HFF-Myc (cell line): ENCODE measurements at regions not wholly inside any gene's neighbourhood (a gene's known extent, or its start where the extent isn't known, plus 50 kb on each side); places are given as distances from the start of the nearest gene placed in this dataset.
"Not testable (repeated sequence)": the region's sequence is repeated elsewhere in the genome, so short reads cannot be mapped to it uniquely, and the experiment has no call there.

ENCODE experiments used
- DNase-seq: peaks from one replicate; pipeline ENCODE4 v3.0.0-alpha.2; 2011; ENCODE audit warnings: low read depth; ENCODE audit errors: extremely low read depth
- H3K4me3 ChIP-seq: replicated peaks from 2 replicates; pipeline ENCODE4 v1.5.1; 2011; ENCODE audit warnings: low read depth, mild to moderate bottlenecking, control low read depth, low read length
- CTCF ChIP-seq: IDR thresholded peaks from 2 replicates; pipeline ENCODE4 v1.5.1; 2012; ENCODE audit warnings: mild to moderate bottlenecking, low read depth, low read length, control low read depth; ENCODE audit errors: missing control alignments

- TF ChIP-seq CTCF: no peak
- no peak for DNase-seq
- H3K4me3 ChIP-seq: no peak overlapping the region
These were observed 638.8 kb upstream of the VRK2 start for GRCh38 chr2:57407772-57408201.

DNA sequence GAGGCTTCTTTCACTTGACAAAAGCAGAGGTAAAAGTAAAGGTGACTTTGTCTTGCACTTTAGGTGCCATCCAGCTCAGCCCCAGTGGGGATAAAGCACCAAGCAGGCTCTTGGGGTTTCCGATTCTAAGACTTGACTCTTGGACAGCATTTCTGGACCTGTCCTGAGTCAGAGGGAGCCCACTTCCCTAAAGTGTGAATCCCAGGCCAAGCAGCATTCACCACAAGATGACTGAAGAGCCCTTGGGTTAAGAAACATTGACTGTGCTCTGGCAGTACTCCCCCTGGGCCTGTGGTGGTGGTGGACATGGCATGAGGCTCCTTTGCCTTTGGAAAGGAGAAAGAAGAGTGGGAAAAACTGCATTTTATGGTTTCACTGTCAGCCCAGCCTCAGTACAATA is 638.0 kb upstream of the VRK2 start:
- H3K4me3 ChIP-seq: no peak overlapping the region
- no peak for DNase-seq
- no peak for TF ChIP-seq CTCF

GRCh38 chr2:57417007-57417406 is 629.6 kb upstream of the VRK2 start:
- H3K4me3 ChIP-seq: no peak overlapping the region
- no peak for DNase-seq
- no peak for TF ChIP-seq CTCF

DNA sequence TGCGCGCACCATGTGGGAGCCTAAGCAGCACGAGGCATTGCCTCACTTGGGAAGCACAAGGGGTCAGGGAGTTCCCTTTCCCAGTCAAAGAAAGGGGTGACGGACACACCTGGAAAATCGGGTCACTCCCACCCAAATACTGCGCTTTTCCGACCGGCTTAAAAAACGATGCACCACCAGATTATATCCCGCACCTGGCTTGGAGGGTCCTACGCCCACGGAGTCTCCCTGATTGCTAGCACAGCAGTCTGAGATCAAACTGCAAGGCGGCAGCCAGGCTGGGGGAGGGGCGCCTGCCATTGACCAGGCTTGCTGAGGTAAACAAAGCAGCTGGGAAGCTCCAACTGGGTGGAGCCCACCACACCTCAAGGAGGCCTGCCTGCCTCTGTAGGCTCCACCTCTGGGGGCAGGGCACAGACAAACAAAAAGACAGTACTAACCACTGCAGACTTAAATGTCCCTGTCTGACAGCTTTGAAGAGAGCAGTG is 627.7 kb upstream of the VRK2 start:
- DNase-seq: not testable (repeated sequence)

DNA sequence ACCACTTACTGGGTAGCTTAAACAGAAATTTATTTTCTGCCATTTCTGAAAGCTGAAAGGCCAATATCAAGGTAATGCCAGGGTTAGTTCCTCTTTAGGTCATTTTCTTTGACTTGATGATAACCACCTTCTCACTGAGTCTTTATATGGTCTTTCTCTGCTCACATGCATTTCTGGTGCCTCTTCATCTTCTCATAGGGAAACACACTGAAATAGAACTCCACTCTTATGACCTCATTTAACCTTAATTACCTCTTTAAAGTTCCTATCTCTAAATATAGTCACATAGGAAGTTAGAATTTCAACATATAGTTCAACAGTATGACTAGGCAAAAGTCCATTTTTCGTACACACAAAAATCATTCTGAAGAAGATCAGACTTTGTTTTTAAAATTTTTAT is 616.8 kb upstream of the VRK2 start:
- no peak for DNase-seq

More for the DNA sequence above, 627.7 kb upstream of the VRK2 start:
- H3K4me3 ChIP-seq: not testable (repeated sequence)

DNA sequence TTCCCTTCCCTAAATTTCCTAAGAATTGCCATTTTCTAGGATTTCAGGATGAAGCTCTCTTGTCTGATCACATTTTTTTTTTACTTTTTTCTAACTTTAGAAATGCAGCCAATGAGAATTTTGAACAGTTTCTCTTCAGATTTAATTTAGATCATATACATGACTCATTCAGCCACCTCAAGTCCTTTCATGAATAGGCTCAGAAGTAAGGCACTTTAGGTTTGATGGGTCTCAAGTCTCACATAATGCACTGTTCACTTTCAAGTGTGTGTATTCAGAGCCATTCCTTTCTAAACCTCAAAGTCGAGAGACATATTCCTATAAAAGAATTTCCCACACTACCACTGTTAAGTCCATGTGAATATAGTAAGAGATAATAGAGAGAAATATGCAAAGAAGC is 614.1 kb upstream of the VRK2 start:
- no peak overlapping the region for H3K4me3 ChIP-seq
- TF ChIP-seq CTCF: no peak
- no peak for DNase-seq

More for the DNA sequence above, 616.8 kb upstream of the VRK2 start:
- no peak for TF ChIP-seq CTCF
- no peak overlapping the region for H3K4me3 ChIP-seq

DNA sequence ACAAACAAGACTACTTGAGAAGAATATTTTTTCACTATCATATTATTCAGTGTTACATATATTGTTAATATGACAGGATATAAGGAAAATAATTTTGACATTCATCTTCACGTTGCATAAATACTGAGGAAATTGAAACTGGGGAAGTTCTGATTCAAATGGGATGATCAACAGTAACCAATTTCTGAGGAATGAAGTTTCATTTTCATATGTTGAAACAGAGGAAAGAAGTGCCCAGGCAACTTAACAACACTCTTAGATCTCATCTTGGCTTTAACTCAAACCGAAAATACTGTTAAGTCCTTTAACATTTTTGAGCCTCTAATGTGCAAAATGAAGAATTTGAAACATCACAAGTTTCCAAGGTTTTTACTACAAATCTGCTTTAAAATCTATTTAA is 612.2 kb upstream of the VRK2 start:
- TF ChIP-seq CTCF: no peak
- no peak for DNase-seq
- no peak overlapping the region for H3K4me3 ChIP-seq
